NCI-H1417 treated with DMSO at 0.1 percent for 48 hours (cell line): ENCODE measurements at regions not wholly inside any gene's neighbourhood (a gene's known extent, or its start where the extent isn't known, plus 50 kb on each side); places are given as distances from the start of the nearest gene placed in this dataset.
A peak's percentile ranks its signal among the peaks of the same experiment; 100 is the strongest.
"Not testable (repeated sequence)": the region's sequence is repeated elsewhere in the genome, so short reads cannot be mapped to it uniquely, and the experiment has no call there.

ENCODE experiments used
- DNase-seq: peaks from one replicate; lab custom pipeline; 2025; lab: John Stamatoyannopoulos, UW

DNA sequence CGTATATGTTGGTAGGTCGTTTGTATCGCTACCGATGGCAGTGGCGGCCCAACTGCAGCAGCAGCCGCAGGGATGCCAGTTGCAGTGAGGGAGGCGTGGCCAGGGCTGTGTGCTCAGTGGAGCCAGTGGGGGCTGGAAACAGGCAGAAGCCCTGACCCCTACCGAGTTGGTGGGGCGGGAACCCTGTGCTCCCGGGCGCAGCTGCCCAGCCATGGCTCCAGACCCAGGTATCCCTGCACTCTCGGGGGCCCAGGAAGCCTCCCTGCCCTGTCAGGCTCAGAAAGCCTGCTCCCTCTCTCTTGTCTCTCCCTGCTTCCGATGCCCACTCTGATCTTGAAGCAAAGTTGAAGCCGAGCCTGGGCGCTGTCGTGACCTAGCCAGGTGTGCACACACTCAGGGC lies 78.6 kb upstream of the ITGB1 start:
- no peak for DNase-seq

DNA sequence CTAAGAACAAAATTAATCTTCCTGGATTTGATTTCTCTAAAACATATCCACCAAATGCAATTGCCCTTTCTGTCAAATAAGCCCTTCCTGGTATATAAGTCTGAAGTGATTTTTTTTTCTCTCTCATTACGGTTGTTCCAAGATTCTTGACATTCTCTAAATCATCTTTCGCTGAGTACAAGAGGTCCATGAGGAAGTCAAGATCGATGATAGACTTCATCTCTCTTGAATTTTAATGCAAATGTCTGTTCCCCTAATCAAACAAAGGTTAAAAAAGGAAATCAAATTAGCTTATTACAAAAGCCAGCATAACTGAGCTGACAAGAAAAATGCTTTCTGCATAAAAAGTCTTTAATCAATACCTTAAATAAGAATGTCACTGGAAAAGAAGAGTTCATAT lies 77.4 kb upstream of the ITGB1 start:
- DNase-seq: no peak

- DNase-seq: no peak
Observed at GRCh38 chr10:33034931-33035330, 76.9 kb upstream of the ITGB1 start.

DNA sequence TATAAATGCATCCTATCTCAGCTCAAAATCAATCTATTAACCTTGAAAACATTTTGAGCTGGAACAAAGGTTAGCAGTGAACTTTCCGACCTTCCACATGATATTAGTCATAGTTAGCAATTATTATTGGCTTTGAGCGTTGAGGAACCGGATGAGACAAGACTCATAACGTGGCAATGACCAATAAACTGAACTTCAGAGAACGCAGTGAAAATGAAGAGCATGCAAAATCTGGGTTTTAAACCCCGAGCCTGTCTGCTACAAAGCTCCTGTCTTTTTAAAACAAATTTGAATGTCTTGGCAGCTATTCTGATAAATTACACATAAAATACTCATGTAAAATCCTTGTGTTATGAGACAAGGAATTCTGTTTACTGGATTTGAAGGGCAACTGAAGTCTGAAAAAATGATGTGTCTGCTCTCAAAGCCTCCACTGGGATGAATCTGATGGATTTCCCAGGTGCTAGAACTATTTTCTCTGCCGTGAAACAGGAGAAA lies 74.7 kb upstream of the ITGB1 start:
- no peak for DNase-seq

GRCh38 chr10:33031815-33032653 lies 74.0 kb upstream of the ITGB1 start:
- no peak for DNase-seq

DNA sequence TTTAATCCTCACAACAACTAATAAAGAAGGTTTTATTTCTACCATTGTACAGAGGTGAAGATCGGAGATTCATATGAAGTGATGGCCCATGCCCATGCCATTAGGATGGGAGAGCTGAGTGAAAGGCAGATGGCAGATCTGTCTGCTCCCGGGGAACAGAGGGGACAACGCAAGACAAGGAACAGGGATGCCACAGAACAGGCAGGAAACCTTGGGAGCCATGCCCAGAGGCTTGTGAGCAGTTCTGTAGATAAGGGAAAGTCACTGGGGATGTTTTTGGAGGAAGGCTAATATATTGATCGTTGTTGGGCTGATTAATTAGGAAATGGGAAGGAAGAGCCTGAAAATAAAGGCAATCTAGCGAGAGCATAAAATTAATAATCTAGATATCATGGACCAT lies 73.1 kb upstream of the ITGB1 start:
- DNase-seq: no peak

GRCh38 chr10:33028515-33028914 lies 70.5 kb upstream of the ITGB1 start:
- not testable (repeated sequence) for DNase-seq

DNA sequence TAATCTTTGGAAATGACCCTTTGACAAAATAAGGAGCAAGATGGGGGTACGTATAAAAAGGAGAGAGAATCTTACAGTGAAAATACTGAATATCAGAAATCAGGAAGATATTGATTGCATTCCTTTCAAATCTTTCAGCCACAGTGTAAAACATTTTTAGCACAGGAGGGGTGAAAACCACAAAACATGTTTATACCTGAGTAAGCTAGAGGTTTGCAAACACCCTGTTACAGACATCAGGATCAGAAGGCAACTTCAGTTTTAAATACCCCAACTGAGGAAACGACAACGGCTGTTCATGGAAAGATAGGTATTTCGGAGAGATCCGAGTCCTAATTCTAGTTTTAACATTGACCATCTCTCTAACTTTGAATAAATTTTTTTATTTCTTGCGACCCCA lies 69.1 kb upstream of the ITGB1 start:
- DNase-seq: no peak

- DNase-seq: no peak
Observed at GRCh38 chr10:33026422-33026821, 68.4 kb upstream of the ITGB1 start.

- no peak for DNase-seq
Observed at GRCh38 chr10:33025910-33026309, 67.9 kb upstream of the ITGB1 start.

DNA sequence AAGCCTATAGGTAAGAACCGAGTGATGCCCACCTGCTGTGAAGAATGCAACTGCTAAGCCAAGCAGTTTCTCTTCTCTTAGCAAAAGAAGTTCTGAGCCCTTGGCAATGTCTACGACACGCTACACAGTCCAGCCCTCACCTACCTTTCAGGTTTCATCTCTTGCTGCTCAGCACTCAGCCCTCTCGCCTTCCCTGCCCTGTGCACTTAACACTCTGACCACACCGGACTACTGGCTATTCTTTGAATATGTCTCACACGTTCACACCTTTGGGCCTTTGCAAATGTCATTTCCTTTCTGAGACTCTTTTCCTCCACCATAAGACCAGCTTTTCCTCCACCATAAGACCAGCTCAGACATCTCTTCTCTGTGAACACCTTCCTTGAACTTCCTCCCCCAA lies 67.0 kb upstream of the ITGB1 start:
- DNase-seq: no peak

GRCh38 chr10:33022691-33023090 lies 64.7 kb upstream of the ITGB1 start:
- DNase-seq: no peak

- DNase-seq: no peak
Observed at GRCh38 chr10:33022090-33022489, 64.1 kb upstream of the ITGB1 start.

GRCh38 chr10:33016988-33017387 lies 59.0 kb upstream of the ITGB1 start:
- DNase-seq: no peak

DNA sequence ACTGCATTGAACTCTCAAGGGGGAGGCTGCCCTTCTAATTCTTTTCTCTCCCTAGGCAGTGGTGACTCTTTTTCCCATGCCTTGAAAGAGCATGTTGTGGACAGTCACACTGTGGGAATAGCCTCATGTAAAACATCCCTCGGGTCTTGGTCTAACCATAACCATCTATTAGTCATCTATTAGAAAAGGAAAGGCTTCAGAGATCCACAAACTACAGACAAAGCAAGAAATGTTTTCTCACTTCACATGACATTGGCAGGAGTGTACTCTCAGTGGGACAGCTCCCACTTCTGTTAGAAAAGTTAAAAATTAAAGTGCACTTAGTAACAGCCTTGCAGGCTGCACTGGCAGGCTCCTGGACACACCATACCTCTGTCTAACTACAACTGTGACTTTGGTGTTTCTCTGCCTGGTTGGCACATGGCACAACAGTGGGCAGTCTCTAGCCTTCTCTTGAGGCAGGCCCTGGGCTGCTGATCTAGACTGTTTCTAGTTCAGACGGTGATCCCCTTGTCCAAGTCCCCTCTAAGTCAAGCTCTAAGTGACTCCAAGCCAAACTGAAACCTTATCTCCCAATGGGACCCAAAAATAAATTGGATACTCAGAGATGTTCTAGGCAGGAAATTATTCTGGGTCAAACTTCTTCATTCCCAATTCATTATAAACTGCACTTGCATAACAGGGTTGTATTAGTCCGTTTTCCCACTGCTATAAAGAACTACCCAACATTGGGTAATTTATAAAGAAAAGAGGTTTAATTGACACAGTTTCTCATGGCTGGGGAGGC lies 57.9 kb upstream of the ITGB1 start:
- no peak for DNase-seq

GRCh38 chr10:33013331-33013730 lies 55.3 kb upstream of the ITGB1 start:
- DNase-seq: not testable (repeated sequence)

GRCh38 chr10:33012306-33012705 lies 54.3 kb upstream of the ITGB1 start:
- no peak for DNase-seq

DNA sequence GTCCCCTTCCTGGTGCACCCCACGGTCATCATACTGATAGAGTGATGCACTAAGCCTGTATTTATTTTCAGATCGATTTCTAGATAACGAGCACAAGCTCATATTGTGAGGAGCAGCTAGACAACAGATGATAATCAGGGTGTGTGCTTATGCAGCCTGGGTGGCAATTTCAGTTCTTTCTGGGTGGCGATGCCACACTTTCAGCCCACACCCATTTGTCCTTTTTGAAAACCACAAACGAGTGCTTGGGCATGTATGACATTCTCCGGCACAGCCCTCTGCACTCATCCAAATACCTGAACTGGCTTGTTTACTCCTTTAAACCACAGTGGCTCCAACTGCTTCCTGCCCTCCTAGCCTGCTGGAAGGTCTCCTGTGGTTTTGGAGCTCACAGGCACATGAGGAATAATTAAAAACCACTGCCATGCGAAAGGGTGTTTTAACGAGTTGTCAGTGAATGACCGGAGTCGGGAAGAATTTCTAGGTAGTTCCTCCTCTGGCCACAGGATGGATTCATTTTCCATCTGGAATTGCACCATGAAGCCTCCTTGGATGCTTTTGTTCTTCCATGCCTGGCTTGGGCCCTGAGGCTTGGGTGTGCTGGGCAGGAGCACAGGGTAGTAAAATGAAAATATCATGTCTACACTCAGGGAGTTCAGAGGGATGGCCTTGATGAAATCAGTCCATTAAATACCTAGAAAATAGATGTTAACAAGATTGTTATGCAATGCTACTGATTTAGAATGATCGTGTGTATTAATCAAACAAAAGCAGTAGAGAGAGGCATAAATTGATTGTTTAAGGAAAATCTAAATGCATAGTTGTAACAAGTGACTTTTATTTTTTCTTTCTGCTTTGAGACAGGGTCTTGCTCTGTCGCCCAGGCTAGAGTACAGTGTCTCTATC lies 52.4 kb upstream of the ITGB1 start:
- no peak for DNase-seq

DNA sequence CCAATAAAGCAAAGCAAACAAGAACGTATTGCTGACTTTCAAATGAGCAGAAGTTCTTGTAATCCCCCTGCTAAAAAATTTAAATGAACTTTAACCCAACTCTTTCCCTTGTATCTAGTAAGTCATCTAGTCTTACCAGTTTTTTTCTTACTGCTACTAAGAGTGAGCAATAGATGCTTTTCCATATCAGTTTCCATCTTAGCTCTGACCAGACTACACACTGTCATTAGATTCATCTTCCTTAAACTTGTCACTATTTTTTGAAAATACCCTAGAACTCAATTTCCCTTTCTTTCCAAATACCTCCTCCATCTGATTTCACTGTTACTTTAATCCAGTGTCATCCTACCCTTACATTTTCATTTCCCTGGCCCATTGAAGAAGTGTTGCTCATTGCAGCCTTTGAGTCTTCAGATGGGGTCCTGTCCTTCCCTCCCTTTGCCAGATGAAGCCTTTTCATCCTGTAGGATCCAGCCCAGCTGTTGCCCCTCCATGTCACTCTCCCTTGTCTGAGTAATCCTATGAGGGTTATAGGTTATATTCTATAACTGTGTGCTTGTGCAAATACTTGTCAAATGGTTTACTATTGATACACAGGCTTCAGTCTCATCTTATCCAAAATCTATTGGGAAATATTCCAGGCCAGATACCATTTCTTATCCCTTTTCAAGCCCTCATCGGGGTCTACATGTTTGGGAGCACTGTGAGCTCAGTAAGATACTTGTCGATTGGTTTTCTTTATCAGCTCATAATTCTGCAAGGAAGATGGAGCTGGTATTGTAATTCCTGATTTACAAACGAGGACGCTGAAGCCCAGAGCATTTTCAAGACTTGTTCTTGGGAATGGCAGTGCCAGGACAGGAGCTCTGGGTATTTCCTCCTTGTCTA lies 51.5 kb upstream of the ITGB1 start:
- no peak for DNase-seq

DNA sequence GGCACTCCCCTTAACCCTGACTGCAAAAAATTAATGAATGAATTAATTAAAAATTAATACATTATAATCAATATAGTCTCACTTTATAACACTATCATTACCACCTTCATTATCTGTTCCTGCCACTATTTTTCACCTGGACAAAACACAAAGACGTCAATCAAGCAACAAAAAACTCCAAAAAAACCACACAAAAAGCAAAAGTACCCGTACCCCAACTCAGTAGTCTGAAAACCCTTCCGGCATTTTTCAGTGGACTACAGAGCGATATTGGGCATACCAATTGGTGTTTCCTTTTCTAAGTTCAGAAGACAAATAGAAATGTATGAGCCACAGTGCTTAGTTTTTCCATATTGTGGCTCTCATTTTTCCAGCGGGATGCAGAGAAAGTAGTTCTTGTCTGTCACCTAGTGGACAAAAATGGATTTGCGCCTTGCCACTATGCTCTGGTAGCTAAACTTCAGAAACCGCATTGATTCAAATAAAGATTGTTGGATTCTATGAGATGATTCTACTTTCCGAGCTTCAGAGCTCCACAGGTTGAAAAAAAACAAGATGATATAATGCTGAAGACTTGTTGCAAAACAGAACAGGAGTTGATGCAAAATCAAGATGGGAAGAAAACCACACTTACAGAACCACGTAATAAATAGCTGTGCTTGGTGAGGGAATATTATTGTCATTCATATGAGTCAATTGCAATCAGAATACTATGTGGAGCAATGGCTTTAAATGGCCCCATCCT lies 50.6 kb upstream of the ITGB1 start:
- peak; percentile 0 for DNase-seq
